ENCODE measurements at regions not wholly inside any gene's neighbourhood (a gene's known extent, or its start where the extent isn't known, plus 50 kb on each side); places are given as distances from the start of the nearest gene placed in this dataset.

DNA sequence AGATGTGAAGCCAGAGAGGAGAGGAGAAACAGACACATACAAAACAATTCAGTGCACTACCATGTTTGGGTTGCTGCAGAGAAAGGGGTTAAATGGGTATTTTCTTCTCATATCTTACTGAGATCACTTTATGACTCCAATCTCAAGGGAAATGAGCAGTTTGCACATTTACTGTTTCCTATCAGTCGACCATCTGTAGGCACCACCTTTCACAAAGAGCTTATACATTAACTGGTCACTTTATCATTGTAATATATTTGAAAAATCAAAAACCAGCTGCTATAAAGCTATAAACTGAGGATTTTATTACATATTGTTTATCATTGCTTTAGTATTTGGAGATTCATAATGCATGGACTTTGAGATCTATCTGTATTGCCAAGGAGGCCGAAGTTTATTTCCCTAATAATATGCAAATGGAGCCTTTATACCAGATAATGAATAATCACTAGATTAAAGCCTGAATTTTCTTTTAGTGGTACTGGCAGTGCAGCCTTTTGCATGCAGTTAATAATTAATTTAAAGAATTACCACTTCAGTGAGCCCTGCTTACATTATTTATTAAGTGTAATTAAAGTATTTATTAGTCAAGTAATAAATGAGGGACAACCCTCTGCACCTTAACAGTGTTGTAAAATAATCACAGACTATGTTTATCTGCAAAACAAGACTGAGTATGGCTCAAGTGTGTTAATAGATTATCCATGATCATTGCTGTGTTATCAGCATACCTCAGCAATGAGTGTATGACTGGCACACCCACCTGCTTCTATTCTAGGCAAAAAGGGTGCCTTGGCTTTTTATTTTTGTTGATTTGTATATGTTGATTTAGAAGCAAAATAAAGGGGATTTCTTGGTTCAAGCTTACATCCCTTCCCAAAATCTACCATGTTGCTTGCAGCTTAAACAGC is 167.7 kb upstream of the SLC14A2 start:
- DNase-seq = no peak

DNA sequence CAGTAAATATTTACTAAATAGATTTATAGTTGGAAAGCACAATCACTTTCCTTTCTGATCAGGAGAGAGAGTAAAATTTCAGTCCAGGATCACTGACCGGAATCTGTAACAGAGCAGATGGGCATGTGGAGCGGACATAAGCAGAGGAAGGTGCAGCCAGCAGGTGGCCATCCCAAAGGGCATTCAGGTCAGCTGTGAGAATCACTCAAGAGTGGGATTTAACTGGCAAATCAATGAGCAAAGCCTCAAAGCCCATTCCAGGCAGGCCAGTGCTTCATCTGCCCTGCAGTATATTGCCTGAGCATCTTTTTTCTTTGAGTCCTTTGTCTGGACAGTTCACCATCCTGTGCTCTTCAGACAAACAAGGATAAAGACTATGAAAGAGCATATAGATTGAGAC is 166.4 kb upstream of the SLC14A2 start:
- DNase-seq = no peak

DNA sequence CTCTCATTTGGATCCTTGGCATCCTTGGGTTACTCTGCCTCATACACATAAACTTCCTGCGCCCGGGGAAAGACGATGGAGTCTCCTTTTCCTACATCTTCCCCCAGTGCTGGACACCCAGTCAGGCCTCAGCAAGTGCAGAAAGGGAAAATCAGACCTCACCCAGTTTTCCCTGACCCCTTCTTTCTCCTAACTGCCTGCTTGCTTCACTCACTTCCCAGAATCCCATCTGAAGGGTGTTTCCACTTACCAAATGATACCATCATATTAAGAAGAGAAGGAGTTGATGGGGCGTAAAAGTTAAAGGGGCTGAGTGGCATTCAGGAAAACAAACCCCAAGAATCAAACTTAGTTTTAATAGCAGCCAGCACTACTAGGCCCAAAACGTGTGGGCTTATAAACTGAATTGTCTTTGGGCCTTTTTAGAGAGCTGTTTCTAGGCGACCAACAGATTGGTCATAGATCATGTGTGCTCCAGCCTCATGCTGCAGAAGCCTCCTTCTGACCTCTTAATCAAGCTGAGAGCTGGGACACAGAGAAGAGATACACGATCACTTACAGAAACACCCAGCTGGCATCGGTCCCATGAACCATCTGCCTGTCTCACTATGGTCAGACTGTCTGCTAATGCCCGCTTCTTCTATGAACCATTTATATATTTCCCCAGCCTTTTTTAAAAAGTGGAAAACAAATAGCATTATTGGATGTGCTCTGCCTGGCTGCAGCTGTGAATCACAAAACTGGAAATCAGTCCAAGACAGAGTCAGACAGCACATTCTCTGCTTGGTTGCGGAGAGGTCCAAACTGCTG is 165.7 kb upstream of the SLC14A2 start:
- DNase-seq = no peak

DNA sequence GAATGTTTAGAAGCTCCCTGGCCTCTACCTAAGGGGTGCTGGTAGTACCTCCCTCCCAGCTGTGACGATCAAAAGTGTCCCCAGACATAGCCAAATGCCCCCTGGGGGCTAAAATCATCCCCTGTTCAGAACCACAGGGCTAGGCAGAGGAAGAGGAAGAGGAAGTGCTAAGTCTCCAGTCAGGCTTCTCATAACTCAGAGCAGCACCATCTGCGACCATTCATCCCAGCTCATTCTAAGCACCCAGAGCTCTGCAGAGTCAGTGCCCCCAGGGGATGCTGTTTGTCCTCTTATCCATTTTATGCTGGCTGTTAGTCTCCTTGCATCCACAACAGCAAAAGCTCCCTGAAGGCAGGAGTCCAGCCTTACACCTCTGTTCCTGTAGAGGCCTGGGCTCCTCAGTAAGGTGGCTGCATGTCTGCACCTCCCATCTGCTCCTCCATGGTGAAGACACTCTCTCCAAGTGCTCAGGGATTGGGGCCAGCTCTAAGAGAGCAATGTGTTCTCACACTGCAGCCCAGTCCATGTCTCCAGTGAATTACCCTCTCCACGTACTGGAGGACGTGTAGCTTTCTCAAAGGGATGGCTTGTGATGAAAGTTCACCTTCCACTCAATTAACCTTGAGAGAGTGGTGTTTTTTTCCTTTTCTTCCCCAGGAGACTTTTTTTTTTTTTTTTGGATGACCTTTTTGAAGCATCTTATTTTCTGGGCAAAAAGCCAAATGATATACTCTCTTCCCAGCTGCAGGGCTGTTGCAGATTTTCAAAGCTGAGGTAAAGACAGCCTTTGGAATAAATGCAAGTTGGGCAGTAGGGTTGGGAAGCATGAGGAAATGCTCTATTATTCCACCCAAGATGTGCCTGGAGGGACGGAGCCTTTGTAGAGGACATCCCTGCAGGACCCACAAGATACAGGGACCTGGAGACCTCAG is 158.9 kb upstream of the SLC14A2 start:
- no peak for DNase-seq

- DNase-seq = no peak
Measured at GRCh38 chr18:45458033-45458432, 157.2 kb upstream of the SLC14A2 start.

- DNase-seq = no peak
Measured at GRCh38 chr18:45462179-45462578, 153.1 kb upstream of the SLC14A2 start.

DNA sequence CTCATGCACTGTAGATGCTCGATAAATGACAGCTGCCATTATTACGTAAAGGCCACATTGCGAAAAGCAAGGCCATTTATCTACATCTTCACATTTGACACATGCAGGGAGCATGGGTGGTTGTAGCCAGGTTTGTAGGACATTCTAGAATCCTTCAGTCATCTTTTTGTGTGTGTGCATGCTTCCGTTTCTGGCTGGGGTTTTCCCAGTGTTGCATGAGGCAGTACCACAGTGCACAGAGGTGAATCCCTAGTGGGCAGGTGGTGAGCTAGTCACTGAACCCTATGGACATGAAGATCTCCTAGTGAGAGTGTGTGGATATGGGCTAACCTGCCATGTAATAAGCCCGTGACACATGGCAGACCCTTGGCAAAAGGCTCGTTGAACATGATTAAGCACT is 151.8 kb upstream of the SLC14A2 start:
- no peak for DNase-seq

- DNase-seq = no peak
Measured at GRCh38 chr18:45464619-45465018, 150.7 kb upstream of the SLC14A2 start.

- DNase-seq = no peak
Measured at GRCh38 chr18:45467293-45467692, 148.0 kb upstream of the SLC14A2 start.

- no peak for DNase-seq
Measured at GRCh38 chr18:45467945-45468344, 147.3 kb upstream of the SLC14A2 start.

DNA sequence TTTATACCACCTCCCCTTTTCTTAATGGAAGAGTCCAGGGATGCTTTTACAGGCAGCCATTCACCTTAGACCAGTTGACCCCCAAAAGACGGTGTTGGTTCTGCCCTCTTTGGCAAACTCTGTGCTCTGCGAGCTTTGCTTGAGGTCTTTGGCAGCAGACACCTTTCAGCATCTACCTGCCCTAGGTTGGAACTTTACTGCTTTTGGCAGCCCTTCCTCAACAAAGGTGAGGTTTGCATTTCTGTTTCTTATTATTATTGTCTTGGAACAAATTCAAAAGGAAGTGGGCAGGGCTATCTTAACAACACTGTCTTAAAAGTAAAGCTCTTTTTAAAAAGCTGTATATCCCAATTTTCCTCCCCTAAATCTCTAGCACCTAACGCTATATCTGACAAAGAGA is 136.4 kb upstream of the SLC14A2 start:
- no peak for DNase-seq

DNA sequence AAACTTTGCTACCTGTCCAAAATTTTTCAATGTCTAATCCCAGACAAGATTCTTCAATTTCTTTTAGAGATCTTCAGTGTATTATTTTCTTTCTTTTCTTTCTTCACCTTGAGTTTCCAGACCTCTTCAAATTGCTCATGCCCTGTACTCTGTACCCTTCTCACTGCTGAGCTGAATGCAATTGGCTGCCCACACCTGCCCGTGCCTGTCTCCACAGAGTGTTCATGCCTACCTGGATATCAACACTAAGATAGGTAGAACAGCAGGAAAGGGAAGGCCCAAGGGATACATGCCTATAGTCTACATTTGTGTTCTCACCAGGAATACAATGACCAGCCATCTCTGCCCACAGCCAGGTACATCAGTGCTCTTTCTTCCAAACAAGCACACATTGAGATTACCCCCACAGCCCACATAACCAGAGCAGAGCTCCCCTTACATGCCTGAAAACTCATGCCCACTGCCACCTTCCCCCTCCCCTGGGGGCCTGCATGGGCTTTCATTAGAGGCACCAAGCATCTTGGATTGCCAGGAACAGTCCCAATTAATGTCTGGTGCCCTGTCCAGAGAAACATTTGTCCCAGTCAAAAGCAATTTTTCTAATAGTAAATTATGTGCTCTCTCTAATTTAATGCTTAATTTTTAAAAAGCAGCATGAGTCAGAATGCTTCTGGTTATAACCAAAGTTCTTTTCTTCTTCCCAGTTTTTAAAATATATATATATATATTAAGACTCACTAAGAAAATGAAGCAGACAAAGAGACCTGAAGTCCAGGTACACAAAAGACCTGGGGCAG is 134.9 kb upstream of the SLC14A2 start:
- no peak for DNase-seq

- no peak for DNase-seq
Measured at GRCh38 chr18:45481821-45482220, 133.5 kb upstream of the SLC14A2 start.

DNA sequence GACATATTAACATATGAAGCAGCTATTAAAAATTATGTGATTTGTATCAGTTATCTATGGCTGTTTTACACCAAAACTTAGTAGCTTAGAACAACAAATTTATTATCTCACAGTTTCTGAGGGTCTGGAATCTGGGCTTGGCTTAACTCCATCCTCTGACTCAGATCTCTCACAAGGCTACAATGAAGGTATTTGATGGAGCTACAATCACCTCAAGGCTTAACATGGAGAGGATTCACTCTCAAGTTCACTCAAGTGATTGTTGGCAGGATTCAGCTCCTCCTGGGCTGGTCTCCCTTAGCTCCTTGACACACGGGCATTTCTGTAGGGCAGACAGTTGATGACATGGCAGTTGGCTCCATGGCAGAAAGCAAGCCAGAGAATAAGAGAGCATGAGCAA is 133.0 kb upstream of the SLC14A2 start:
- DNase-seq = no peak

DNA sequence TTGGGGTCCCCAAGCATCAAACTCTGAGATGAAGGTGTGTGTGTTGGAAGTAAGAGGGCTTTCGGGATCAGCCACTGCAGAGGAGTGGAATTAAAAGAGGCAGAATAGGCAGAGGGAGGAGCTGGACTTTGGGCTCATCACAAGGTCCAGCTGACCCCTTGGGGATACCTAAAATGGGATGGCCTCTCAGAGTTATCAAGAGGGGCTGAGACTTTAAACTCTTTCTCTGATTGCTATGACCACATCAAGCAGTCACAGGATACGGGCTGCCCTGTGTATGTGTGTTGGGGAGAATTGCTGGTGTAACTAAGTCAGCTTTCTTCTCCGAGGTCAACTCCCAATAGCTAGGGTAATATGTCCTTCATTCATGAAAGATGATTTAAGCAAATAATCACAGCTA is 127.7 kb upstream of the SLC14A2 start:
- no peak for DNase-seq

DNA sequence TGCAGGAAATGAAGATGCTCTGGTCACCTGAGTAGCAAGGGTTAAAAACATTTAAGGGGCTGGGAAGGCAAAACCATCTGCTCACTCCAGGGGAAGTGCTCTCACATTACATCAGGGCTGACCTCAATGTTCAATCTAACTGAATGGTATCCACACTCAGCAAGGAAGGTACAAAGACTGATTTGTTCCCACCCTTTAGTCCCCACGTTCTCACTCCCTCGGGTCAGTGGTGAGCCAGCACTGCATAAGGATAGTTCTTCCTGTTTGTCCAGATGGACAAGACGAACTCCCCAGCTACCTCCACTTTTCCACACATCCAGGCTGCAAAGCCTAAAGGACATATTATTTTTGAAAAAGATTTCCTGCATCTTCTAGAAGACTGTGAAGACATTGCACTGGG is 126.6 kb upstream of the SLC14A2 start:
- no peak for DNase-seq

DNA sequence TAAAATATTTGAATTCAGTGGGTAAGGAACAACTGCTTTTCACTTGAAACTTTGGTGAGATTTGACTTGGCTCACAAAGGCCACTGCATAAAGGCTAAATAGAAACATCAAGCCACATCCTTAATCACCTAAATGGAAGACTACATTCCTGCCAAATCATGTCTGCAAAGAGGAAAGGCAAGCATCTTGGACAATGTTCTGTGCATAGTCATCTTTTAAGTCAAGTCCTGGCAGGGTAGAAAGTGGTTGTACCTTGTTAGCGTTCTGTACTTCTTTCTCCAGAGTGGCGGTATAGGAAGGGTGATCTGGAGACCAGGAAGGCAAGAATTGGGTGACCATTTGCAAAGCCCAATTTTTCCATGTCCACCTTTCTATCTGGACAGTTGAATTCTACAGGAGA is 121.4 kb upstream of the SLC14A2 start:
- DNase-seq = no peak

DNA sequence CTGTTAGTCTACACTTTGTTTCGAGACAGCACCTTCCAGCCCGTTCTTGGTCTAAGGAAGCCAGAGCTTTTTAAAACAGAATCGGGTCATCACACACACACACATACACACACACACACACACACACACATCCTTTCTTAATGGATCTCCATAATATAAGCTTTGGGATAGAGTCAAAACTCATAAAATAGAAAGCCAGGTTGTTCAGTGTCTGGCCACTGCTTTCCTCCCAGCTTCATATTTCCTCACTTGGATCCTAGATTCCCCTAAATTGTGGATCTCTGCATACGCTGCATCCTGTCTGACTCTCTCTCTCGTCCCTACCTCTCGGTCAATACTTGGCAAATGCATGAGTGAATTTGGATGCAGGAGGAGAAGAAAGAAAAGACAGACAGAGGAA is 120.5 kb upstream of the SLC14A2 start:
- DNase-seq = no peak

DNA sequence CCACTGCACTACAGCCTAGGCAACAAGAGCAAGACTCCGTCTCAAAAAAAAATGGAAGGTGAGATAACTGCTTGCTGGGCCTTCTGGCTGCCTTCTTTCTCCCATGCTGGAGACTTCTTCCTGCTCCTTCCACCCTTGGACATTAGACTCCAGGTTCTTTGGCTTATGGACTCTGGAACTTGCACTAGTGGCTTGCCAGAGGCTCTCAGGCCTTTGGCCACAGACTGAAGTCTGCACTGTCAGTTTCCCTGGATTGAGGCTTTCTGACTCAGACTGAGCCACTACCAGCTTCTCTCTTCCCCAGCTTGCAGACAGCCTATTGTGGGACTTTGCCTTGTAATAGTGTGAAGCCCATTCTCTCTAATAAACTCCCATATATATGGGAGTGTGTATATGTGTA is 118.5 kb upstream of the SLC14A2 start:
- no peak for DNase-seq

DNA sequence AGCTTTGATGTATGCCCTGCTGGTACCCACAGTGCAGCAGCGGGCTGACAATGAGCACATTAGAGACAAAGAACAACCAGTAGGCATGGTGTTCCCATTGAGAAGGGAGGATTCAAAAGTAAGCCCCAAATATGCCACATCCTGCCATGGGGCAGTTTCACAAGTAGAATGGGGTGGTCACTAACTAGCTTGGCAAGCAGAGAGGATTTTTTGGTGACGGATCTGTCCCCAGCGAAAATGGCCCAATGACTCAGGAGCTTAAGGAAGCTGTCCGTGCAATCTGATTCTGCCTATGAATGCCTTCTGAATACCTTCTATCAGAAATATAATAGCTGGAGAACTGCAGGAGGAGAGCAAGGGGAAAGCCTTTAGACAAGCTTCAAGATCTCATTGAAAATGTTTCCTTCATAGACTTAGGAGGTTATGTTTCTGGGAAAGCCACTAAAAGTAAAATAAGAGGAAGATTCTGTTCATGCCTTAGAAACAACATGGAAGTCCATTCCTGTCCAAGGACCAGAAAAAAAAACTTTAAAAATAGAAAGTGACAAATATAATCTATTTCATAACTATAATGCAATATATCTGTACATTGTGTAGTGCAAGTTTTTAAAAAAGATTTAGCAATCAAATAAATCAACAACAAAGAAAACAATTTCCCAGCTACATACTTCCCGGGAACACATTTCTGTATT is 117.5 kb upstream of the SLC14A2 start:
- DNase-seq = no peak

DNA sequence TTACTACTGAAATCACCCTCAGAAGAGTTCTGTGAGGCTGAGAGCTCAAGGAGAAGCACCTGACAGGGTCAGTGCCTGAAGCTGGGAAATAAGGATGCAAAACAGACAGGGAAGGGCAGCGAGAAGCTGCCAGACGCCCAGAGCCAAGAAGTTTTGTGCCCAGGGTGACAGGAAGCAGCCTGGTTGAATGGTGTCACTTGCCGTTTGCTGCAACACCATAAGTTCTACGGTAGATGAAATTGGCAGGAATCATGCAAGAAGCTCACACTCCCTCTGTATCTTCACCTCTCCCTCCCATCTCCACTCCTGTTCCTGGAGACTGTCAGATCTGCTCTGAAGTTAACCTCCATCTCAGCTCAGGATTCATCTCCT is 117.0 kb upstream of the SLC14A2 start:
- no peak for DNase-seq

DNA sequence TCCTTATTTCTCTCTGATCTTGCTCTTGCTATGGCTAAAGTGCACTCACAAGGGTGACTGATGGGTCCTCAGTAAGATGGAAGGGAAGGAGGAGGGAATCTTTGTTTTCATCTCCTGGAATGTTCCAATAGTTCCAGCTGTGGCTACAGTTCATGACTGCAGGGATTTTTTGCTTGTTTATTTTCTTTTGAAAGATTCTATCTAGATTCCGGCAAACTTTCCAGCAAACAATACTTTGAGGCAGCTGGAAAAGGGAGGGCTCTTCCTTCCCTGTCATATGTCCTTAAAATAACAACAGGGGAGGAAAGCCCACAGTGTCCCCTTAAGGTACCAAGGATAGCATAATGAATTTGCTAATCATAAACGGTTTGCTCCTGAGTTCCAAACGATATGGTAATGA is 111.3 kb upstream of the SLC14A2 start:
- DNase-seq = no peak

Data from NCI-H1930 (cell line).